CD14-positive monocyte (primary cell): ENCODE measurements at regions not wholly inside any gene's neighbourhood (a gene's known extent, or its start where the extent isn't known, plus 50 kb on each side); places are given as distances from the start of the nearest gene placed in this dataset.

Experiments used
- DNase-seq, 3 donors: peaks; one replicate each; pipeline ENCODE4 v3.0.0-alpha.2; 2011 to 2022
- H2AFZ ChIP-seq: 2 replicates; pipeline ENCODE4 v1.6.0; 2012; ENCODE audit warnings: mild to moderate bottlenecking, low read depth, low read length, inconsistent platforms; ENCODE audit not compliant: insufficient read depth, poor library complexity, severe bottlenecking
- H3K27ac ChIP-seq, 2 donors: 1 replicate in 1 of 2; 2 replicates in 1 of 2; pipeline ENCODE4 v1.5.1; 2012 to 2013; ENCODE audit warnings: low read length in 2 of 2, control low read depth in 1 of 2, inconsistent platforms in 1 of 2, low read depth in 1 of 2, mild to moderate bottlenecking in 1 of 2
- H3K27me3 ChIP-seq, 2 donors: one replicate each; pipeline versions ENCODE4 v1.6.0 to v1.6.1; 2011 to 2013; ENCODE audit warnings: low read length in 2 of 2; ENCODE audit not compliant: control insufficient read depth in 2 of 2, insufficient read depth in 2 of 2
- H3K36me3 ChIP-seq, 2 donors: replicated peaks in 1 of 2; 1 replicate in 1 of 2; 2 replicates in 1 of 2; pipeline versions ENCODE4 v1.5.1 to v1.6.1; 2012 to 2013; ENCODE audit warnings: low read length in 2 of 2, control low read depth in 1 of 2, inconsistent platforms in 1 of 2, mild to moderate bottlenecking in 1 of 2; ENCODE audit not compliant: insufficient read depth in 2 of 2, control insufficient read depth in 1 of 2
- H3K4me1 ChIP-seq, 2 donors: 1 replicate in 1 of 2; 2 replicates in 1 of 2; pipeline versions ENCODE4 v1.5.1 to v1.6.1; 2012 to 2013; ENCODE audit warnings: low read length in 2 of 2, control low read depth in 1 of 2, inconsistent platforms in 1 of 2, mild to moderate bottlenecking in 1 of 2, moderate library complexity in 1 of 2; ENCODE audit not compliant: insufficient read depth in 2 of 2, control insufficient read depth in 1 of 2
- H3K4me2 ChIP-seq: replicated peaks from 2 replicates; pipeline ENCODE3; 2012; ENCODE audit warnings: low read length, moderate library complexity, mild to moderate bottlenecking; ENCODE audit not compliant: poor library complexity, severe bottlenecking; ENCODE audit errors: extremely low read depth
- H3K4me3 ChIP-seq, 3 experiments: fragments of 200-600 bp in 1 of 3; sonication (generic) in 1 of 3; replicated peaks in 1 of 3; 1 replicate in 2 of 3; 2 replicates in 1 of 3; pipeline ENCODE4 v1.5.1; 2011 to 2013; ENCODE audit warnings: low read length in 3 of 3, mild to moderate bottlenecking in 3 of 3, control low read depth in 2 of 3, low read depth in 2 of 3, inconsistent platforms in 1 of 3, moderate library complexity in 1 of 3
- H3K79me2 ChIP-seq: 2 replicates; pipeline ENCODE4 v1.6.0; 2012; ENCODE audit warnings: mild to moderate bottlenecking, control low read depth, inconsistent platforms, low read length, moderate library complexity; ENCODE audit not compliant: insufficient read depth
- H3K9ac ChIP-seq: 2 replicates; pipeline ENCODE4 v1.6.0; 2017; ENCODE audit warnings: low read length, mild to moderate bottlenecking; ENCODE audit not compliant: insufficient read depth, poor library complexity, severe bottlenecking
- H3K9me3 ChIP-seq, 2 donors: replicated peaks in 1 of 2; 1 replicate in 1 of 2; 2 replicates in 1 of 2; pipeline versions ENCODE4 v1.5.1 to v1.6.1; 2012 to 2013; ENCODE audit warnings: low read length in 2 of 2, control low read depth in 1 of 2; ENCODE audit not compliant: control insufficient read depth in 1 of 2, insufficient read depth in 1 of 2
- H4K20me1 ChIP-seq: 2 replicates; pipeline ENCODE4 v1.6.0; 2012; ENCODE audit warnings: mild to moderate bottlenecking, low read length, control low read depth, moderate library complexity; ENCODE audit not compliant: insufficient read depth
- H3K27ac Mint-ChIP-seq, 7 donors: one replicate each; pipeline ENCODE4 v1.8.0; 2020; ENCODE audit warnings: mild to moderate bottlenecking in 7 of 7, mixed read lengths in 7 of 7, moderate library complexity in 6 of 7, inconsistent platforms in 2 of 7
- H3K27me3 Mint-ChIP-seq, 3 donors: one replicate each; pipeline ENCODE4 v1.8.0; 2021 to 2022; ENCODE audit warnings: low read depth in 3 of 3, mild to moderate bottlenecking in 3 of 3, mixed read lengths in 3 of 3, moderate library complexity in 3 of 3, inconsistent platforms in 1 of 3
- H3K36me3 Mint-ChIP-seq, 2 donors: one replicate each; pipeline ENCODE4 v1.8.0; 2020; ENCODE audit warnings: mixed read lengths in 2 of 2, inconsistent platforms in 1 of 2, mild to moderate bottlenecking in 1 of 2
- H3K4me1 Mint-ChIP-seq: one replicate; pipeline ENCODE4 v1.8.0; 2020; ENCODE audit warnings: mild to moderate bottlenecking, mixed read lengths
- H3K4me3 Mint-ChIP-seq, 2 donors: one replicate each; pipeline ENCODE4 v1.8.0; 2020; ENCODE audit warnings: mild to moderate bottlenecking in 2 of 2, mixed read lengths in 2 of 2, moderate library complexity in 1 of 2
- H3K9me3 Mint-ChIP-seq, 7 donors: one replicate each; pipeline ENCODE4 v1.8.0; 2020 to 2022; ENCODE audit warnings: mixed read lengths in 7 of 7, mild to moderate bottlenecking in 6 of 7, moderate library complexity in 6 of 7, inconsistent platforms in 2 of 7
- CTCF ChIP-seq: fragments of 200-600 bp; IDR thresholded peaks from one replicate; pipeline ENCODE4 v1.8.0; 2022; ENCODE audit warnings: antibody characterized with exemption, mild to moderate bottlenecking
- WGBS: methylation state at CpG from one replicate; pipeline ENCODE4 v1.1.5; 2013; ENCODE audit warnings: missing lambda C conversion rate; ENCODE audit not compliant: insufficient coverage; 5-methylcytosine and 5-hydroxymethylcytosine counted together
- intact Hi-C, 2 donors: fragments of 100-400 bp; cut with micrococcal nuclease; formaldehyde crosslinking; loops; one replicate each; pipeline versions ENCODE4 v1.15.0 to v1.15.1; 2023

- intact Hi-C loops, result no loop called here
- no peaks in the 10 kb centered on the region for H3K9me3 ChIP-seq
- no peaks in the 10 kb centered on the region for H3K27me3 ChIP-seq
- Mint-ChIP-seq H3K27ac (no peak overlapping the region), H3K27me3 (peaks cover 8 to 15% (median 8%) of the 10 kb centered on the region in 3 donors), H3K4me1 (peaks cover 5% of the 10 kb centered on the region), H3K4me3 (no peak overlapping the region), H3K36me3 (no peaks in the 10 kb centered on the region), H3K9me3 (peaks cover 0 to 5% (median 2%) of the 10 kb centered on the region in 7 donors)
- no peaks in the 10 kb centered on the region for H4K20me1 ChIP-seq
- H3K27ac ChIP-seq, result no peak overlapping the region
- H3K9ac ChIP-seq, result no peak overlapping the region
- TF ChIP-seq CTCF, result no peak
- H2AFZ ChIP-seq, result no peak overlapping the region
- WGBS, result 81% methylated on average over 25 of the region's 29 CpGs
- no peak for DNase-seq
- H3K4me2 ChIP-seq, result no peak overlapping the region
- H3K4me1 ChIP-seq, result no peaks in the 10 kb centered on the region
- H3K79me2 ChIP-seq, result no peaks in the 10 kb centered on the region
- no peak overlapping the region for H3K4me3 ChIP-seq
- H3K36me3 ChIP-seq, result no peaks in the 10 kb centered on the region
Observed at GRCh38 chr22:44571566-44572413, 73.8 kb upstream of the RTL6 start.

GRCh38 chr22:44570476-44571445 lies 72.7 kb upstream of the RTL6 start:
- DNase-seq, result no peak
- no peaks in the 10 kb centered on the region for H3K9me3 ChIP-seq
- no peak overlapping the region for H2AFZ ChIP-seq
- 78% methylated on average over 11 of the region's 18 CpGs for WGBS
- Mint-ChIP-seq H3K27me3 (peaks cover 8 to 10% (median 8%) of the 10 kb centered on the region in 3 donors), H3K4me3 (no peak overlapping the region), H3K27ac (no peak overlapping the region), H3K36me3 (no peaks in the 10 kb centered on the region), H3K9me3 (peaks cover 0 to 5% (median 2%) of the 10 kb centered on the region in 7 donors), H3K4me1 (peaks cover 3% of the 10 kb centered on the region)
- TF ChIP-seq CTCF, result no peak
- H3K9ac ChIP-seq, result no peak overlapping the region
- no peaks in the 10 kb centered on the region for H4K20me1 ChIP-seq
- no peak overlapping the region for H3K27ac ChIP-seq
- no peaks in the 10 kb centered on the region for H3K36me3 ChIP-seq
- intact Hi-C loops, result no loop called here
- H3K4me3 ChIP-seq, result no peak overlapping the region
- no peaks in the 10 kb centered on the region for H3K27me3 ChIP-seq
- no peaks in the 10 kb centered on the region for H3K79me2 ChIP-seq
- H3K4me2 ChIP-seq, result no peak overlapping the region
- no peaks in the 10 kb centered on the region for H3K4me1 ChIP-seq
